GM12892 (cell line): ENCODE measurements at regions not wholly inside any gene's neighbourhood (a gene's known extent, or its start where the extent isn't known, plus 50 kb on each side); places are given as distances from the start of the nearest gene placed in this dataset.

Experiments used
- POLR2A ChIP-seq: IDR thresholded peaks from 2 replicates; pipeline ENCODE4 v1.6.1; 2011; ENCODE audit warnings: low read depth, low read length, control low read depth
- TAF1 ChIP-seq: IDR thresholded peaks from 2 replicates; pipeline ENCODE4 v1.6.1; 2011; ENCODE audit warnings: low read depth, mild to moderate bottlenecking, control low read depth, low read length, borderline replicate concordance

- TF ChIP-seq POLR2A (no peak), TAF1 (no peak)
These were observed 331.2 kb upstream of the MYT1L start for GRCh38 chr2:2662037-2662846.
